H1 (cell line): ENCODE measurements at regions not wholly inside any gene's neighbourhood (a gene's known extent, or its start where the extent isn't known, plus 50 kb on each side); places are given as distances from the start of the nearest gene placed in this dataset.

Experiments
- CTCF ChIA-PET: fragments of 300-600 bp; sonication (Branson Sonifier 250); formaldehyde crosslinking; loops from one replicate; lab custom pipeline; 2021; ENCODE audit not compliant: partially characterized antibody; lab: Charles Lee
- POLR2A ChIA-PET: fragments of 300-600 bp; sonication (Branson Sonifier 250); formaldehyde crosslinking; loops from one replicate; lab custom pipeline; 2021; ENCODE audit warnings: inconsistent platforms; ENCODE audit not compliant: partially characterized antibody; lab: Charles Lee
- DNase-seq, 2 experiments: peaks; one replicate each; pipeline versions ENCODE4 v3.0.0 to v3.0.0-alpha.2; 2010 to 2022; ENCODE audit warnings: low spot score in 2 of 2, low read depth in 1 of 2, mixed read lengths in 1 of 2
- FAIRE-seq: peaks from 2 replicates; lab custom pipeline; 2011; peaks lifted over from hg19 to GRCh38; lab: Jason Lieb, UNC
- H2AFZ ChIP-seq: 2 replicates; pipeline ENCODE4 v1.8.1; 2012; ENCODE audit warnings: low read length, inconsistent platforms
- H2AK5ac ChIP-seq: 2 replicates; pipeline ENCODE4 v1.6.1; 2013; ENCODE audit warnings: low read depth, low read length
- H2BK120ac ChIP-seq: replicated peaks from 2 replicates; pipeline ENCODE3; 2013; ENCODE audit warnings: low read depth, low read length, inconsistent platforms
- H2BK12ac ChIP-seq: 2 replicates; pipeline ENCODE4 v1.6.1; 2013; ENCODE audit warnings: low read depth, low read length
- H2BK15ac ChIP-seq: 2 replicates; pipeline ENCODE4 v1.6.1; 2013; ENCODE audit warnings: low read length
- H2BK20ac ChIP-seq: 2 replicates; pipeline ENCODE4 v1.6.1; 2013; ENCODE audit warnings: low read length
- H2BK5ac ChIP-seq: 2 replicates; pipeline ENCODE4 v1.6.1; 2013; ENCODE audit warnings: low read depth, low read length
- H3K14ac ChIP-seq: 2 replicates; pipeline ENCODE4 v1.6.1; 2013; ENCODE audit warnings: inconsistent platforms; ENCODE audit not compliant: insufficient read length
- H3K18ac ChIP-seq: 2 replicates; pipeline ENCODE4 v1.6.1; 2013; ENCODE audit warnings: low read length; ENCODE audit errors: extremely low read depth
- H3K23ac ChIP-seq: 2 replicates; pipeline ENCODE4 v1.6.1; 2013; ENCODE audit warnings: inconsistent platforms; ENCODE audit not compliant: insufficient read length
- H3K23me2 ChIP-seq: 2 replicates; pipeline ENCODE4 v1.6.1; 2013; ENCODE audit warnings: low read depth, low read length
- H3K27ac ChIP-seq: 2 replicates; pipeline ENCODE4 v1.6.1; 2011; ENCODE audit warnings: low read depth, low read length, inconsistent platforms
- H3K27me3 ChIP-seq, 4 experiments: replicated peaks in 1 of 4; 1 replicate in 1 of 4; 2 replicates in 3 of 4; pipeline versions ENCODE4 v1.6.1 to v1.8.1; 2011 to 2013; ENCODE audit warnings: low read length in 3 of 4, mild to moderate bottlenecking in 3 of 4, inconsistent platforms in 2 of 4, mixed read lengths in 2 of 4, moderate library complexity in 1 of 4; ENCODE audit not compliant: control insufficient read depth in 3 of 4, insufficient read depth in 3 of 4; ENCODE audit errors: extremely low read depth in 1 of 4
- H3K36me3 ChIP-seq, 4 experiments: 2 replicates each; pipeline versions ENCODE4 v1.6.1 to v1.8.1; 2011 to 2013; ENCODE audit warnings: mild to moderate bottlenecking in 4 of 4, low read length in 3 of 4, moderate library complexity in 2 of 4, control low read depth in 1 of 4, inconsistent platforms in 1 of 4; ENCODE audit not compliant: insufficient read depth in 4 of 4, control insufficient read depth in 2 of 4
- H3K4ac ChIP-seq: replicated peaks from 2 replicates; pipeline ENCODE3; 2013; ENCODE audit warnings: low read length, low read depth, mixed read lengths, inconsistent platforms; ENCODE audit not compliant: insufficient read length
- H3K4me1 ChIP-seq, 4 experiments: replicated peaks in 1 of 4; 1 replicate in 1 of 4; 2 replicates in 3 of 4; pipeline versions ENCODE4 v1.6.1 to v1.8.1; 2011 to 2013; ENCODE audit warnings: low read length in 3 of 4, inconsistent platforms in 2 of 4, mixed read lengths in 1 of 4; ENCODE audit not compliant: insufficient read depth in 4 of 4, control insufficient read depth in 3 of 4
- H3K4me2 ChIP-seq, 2 experiments: 2 replicates each; pipeline versions ENCODE4 v1.6.1 to v1.8.1; 2011 to 2013; ENCODE audit warnings: low read depth in 2 of 2, low read length in 2 of 2, control low read depth in 1 of 2, inconsistent platforms in 1 of 2, mild to moderate bottlenecking in 1 of 2; ENCODE audit not compliant: insufficient read depth in 1 of 2
- H3K4me3 ChIP-seq, 4 experiments: fragments of 200-600, 300-600 bp in 1 of 4; sonication (generic), shearing (Covaris generic), sonication (Bioruptor Twin) in 1 of 4; 2 replicates each; pipeline versions ENCODE4 v1.5.1 to v1.8.1; 2011 to 2016; ENCODE audit warnings: low read length in 4 of 4, low read depth in 3 of 4, control low read depth in 2 of 4, inconsistent platforms in 2 of 4, mild to moderate bottlenecking in 2 of 4, mixed read lengths in 1 of 4, moderate library complexity in 1 of 4; ENCODE audit not compliant: insufficient read depth in 2 of 4; ENCODE audit errors: extremely low read depth in 1 of 4
- H3K56ac ChIP-seq: replicated peaks from 2 replicates; pipeline ENCODE3; 2013; ENCODE audit warnings: low read depth, mild to moderate bottlenecking, mixed read lengths, low read length, inconsistent platforms; ENCODE audit not compliant: insufficient read length
- H3K79me1 ChIP-seq: 2 replicates; pipeline ENCODE4 v1.6.1; 2013; ENCODE audit warnings: low read depth, low read length, control low read depth
- H3K79me2 ChIP-seq, 2 experiments: 2 replicates each; pipeline versions ENCODE4 v1.6.1 to v1.8.1; 2012 to 2013; ENCODE audit warnings: low read length in 2 of 2, mild to moderate bottlenecking in 2 of 2, inconsistent platforms in 1 of 2; ENCODE audit not compliant: insufficient read depth in 2 of 2, control insufficient read depth in 1 of 2
- H3K9ac ChIP-seq, 4 experiments: replicated peaks in 1 of 4; 1 replicate in 1 of 4; 2 replicates in 3 of 4; pipeline versions ENCODE4 v1.6.1 to v1.8.1; 2011 to 2013; ENCODE audit warnings: low read depth in 3 of 4, low read length in 3 of 4, control low read depth in 2 of 4, mild to moderate bottlenecking in 2 of 4, moderate library complexity in 2 of 4, inconsistent platforms in 1 of 4; ENCODE audit errors: extremely low read depth in 1 of 4
- H3K9me3 ChIP-seq, 2 experiments: 2 replicates each; pipeline versions ENCODE4 v1.6.1 to v1.8.1; 2012 to 2013; ENCODE audit warnings: mild to moderate bottlenecking in 2 of 2, moderate library complexity in 2 of 2, control low read depth in 1 of 2, inconsistent platforms in 1 of 2, low read depth in 1 of 2, low read length in 1 of 2, mixed read lengths in 1 of 2; ENCODE audit not compliant: insufficient read depth in 2 of 2
- H4K20me1 ChIP-seq, 2 experiments: replicated peaks in 1 of 2; 2 replicates each; pipeline versions ENCODE3 to v1.8.1; 2011 to 2013; ENCODE audit warnings: inconsistent platforms in 2 of 2, low read length in 2 of 2, mild to moderate bottlenecking in 1 of 2; ENCODE audit not compliant: insufficient read depth in 2 of 2, control insufficient read depth in 1 of 2
- H4K5ac ChIP-seq: 2 replicates; pipeline ENCODE4 v1.6.1; 2013; ENCODE audit warnings: low read length, low read depth, mixed read lengths, inconsistent platforms; ENCODE audit not compliant: insufficient read length
- H4K8ac ChIP-seq: 2 replicates; pipeline ENCODE4 v1.8.0; 2013; ENCODE audit warnings: mild to moderate bottlenecking, moderate library complexity, low read length, inconsistent platforms; ENCODE audit not compliant: insufficient read depth; ENCODE audit errors: extremely low read depth
- H4K91ac ChIP-seq: replicated peaks from 2 replicates; pipeline ENCODE3; 2013; ENCODE audit warnings: low read length, mixed read lengths, inconsistent platforms; ENCODE audit not compliant: insufficient read length
- BACH1 ChIP-seq: IDR thresholded peaks from 2 replicates; pipeline ENCODE4 v1.6.1; 2012; ENCODE audit warnings: low read length, improper control_type of control experiment
- CBX5 ChIP-seq: fragments of 300-800, 300-1000 bp; sonication (generic); IDR thresholded peaks from 2 replicates; pipeline ENCODE4 v1.7.1; 2016; ENCODE audit warnings: antibody characterized with exemption, low read length, low read depth
- HDAC2 ChIP-seq, 2 experiments: fragments of 300-600 bp in 1 of 2; sonication (generic) in 1 of 2; IDR thresholded peaks; 2 replicates each; pipeline ENCODE4 v1.6.1; 2011 to 2012; ENCODE audit warnings: low read depth in 2 of 2, low read length in 2 of 2, mild to moderate bottlenecking in 2 of 2, moderate library complexity in 2 of 2, borderline replicate concordance in 1 of 2, inconsistent platforms in 1 of 2
- NANOG ChIP-seq: IDR thresholded peaks from 2 replicates; pipeline ENCODE4 v1.6.1; 2011; ENCODE audit warnings: low read length, low read depth, mild to moderate bottlenecking, inconsistent platforms; ENCODE audit not compliant: insufficient read depth, poor library complexity, severe bottlenecking
- RFX5 ChIP-seq: IDR thresholded peaks from 2 replicates; pipeline ENCODE4 v1.6.1; 2011; ENCODE audit warnings: low read depth, low read length, improper control_type of control experiment, borderline replicate concordance
- SIN3A ChIP-seq, 2 experiments: IDR thresholded peaks in 1 of 2; conservative IDR thresholded peaks in 1 of 2; 2 replicates each; pipeline ENCODE4 v1.6.1; 2011 to 2012; ENCODE audit warnings: low read length in 2 of 2, improper control_type of control experiment in 1 of 2, low read depth in 1 of 2, mild to moderate bottlenecking in 1 of 2
- SRF ChIP-seq: IDR thresholded peaks from 2 replicates; pipeline ENCODE4 v1.6.1; 2011; ENCODE audit warnings: mild to moderate bottlenecking, low read depth, low read length, moderate library complexity
- WGBS, 2 experiments: shearing (Covaris generic) in 1 of 2; methylation state at CpG; one replicate each; pipeline versions ENCODE4 v1.1.6 to v1.1.7; 2013 to 2015; ENCODE audit warnings: low lambda C conversion rate in 2 of 2, mixed read lengths in 2 of 2, inconsistent platforms in 1 of 2, low coverage in 1 of 2, missing lambda C conversion rate in 1 of 2; ENCODE audit not compliant: insufficient replicate concordance in 2 of 2, insufficient coverage in 1 of 2, insufficient read length in 1 of 2; ENCODE audit errors: extremely low coverage in 1 of 2, missing lambda C conversion rate in 1 of 2; 5-methylcytosine and 5-hydroxymethylcytosine counted together

DNA sequence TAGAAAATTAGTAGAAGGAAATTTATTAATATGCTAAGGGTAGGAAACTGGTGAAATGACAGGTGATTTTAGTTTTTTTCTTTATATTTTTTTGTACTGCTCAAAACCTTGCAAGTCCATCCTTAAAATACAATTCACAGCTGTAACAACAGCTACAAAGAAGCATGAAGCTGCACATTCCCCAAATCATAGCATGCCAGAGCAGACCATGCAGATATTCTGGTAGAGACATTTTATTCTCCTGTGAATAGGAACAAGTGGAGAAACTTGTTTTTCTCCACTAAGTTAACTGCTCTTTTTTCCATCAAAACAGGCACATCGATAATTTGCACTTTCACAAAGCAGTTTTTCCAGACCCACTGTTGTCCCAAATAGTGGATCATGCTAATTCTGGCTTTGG lies 1125.7 kb downstream of the BRINP3 start:
- no peak overlapping the region for H2BK20ac ChIP-seq
- no peak for DNase-seq
- H2BK15ac ChIP-seq, result no peak overlapping the region
- no peak overlapping the region for H2AFZ ChIP-seq
- POLR2A ChIA-PET, result no interaction called here
- no peaks in the 10 kb centered on the region for H3K23me2 ChIP-seq
- H3K4me1 ChIP-seq, result no peaks in the 10 kb centered on the region
- H3K4me2 ChIP-seq, result no peak overlapping the region
- no peak overlapping the region for H3K18ac ChIP-seq
- no peaks in the 10 kb centered on the region for H4K20me1 ChIP-seq
- no peak overlapping the region for H4K8ac ChIP-seq
- H3K9me3 ChIP-seq, result no peaks in the 10 kb centered on the region
- H4K5ac ChIP-seq, result no peak overlapping the region
- TF ChIP-seq BACH1 (no peak), SRF (no peak), NANOG (no peak), SIN3A (conservative IDR thresholded peaks at IDR 0.05 in 1 of 2, IDR thresholded peaks at IDR 0.05 in 1 of 2; ENCODE audit: low read depth in 1 of 2, low read length in 2 of 2) (no peak), CBX5 (no peak), RFX5 (no peak), HDAC2 (IDR thresholded peaks at IDR 0.05; ENCODE audit: borderline replicate concordance in 1 of 2, low read depth in 2 of 2, low read length in 2 of 2) (no peak)
- 41% methylated on average over 1 of the region's 1 CpG; no CpG with 5 or more reads in 1 of the 2 experiments for WGBS, 2 experiments
- H3K36me3 ChIP-seq, result no peaks in the 10 kb centered on the region
- H3K27me3 ChIP-seq, result no peaks in the 10 kb centered on the region
- CTCF ChIA-PET, result no interaction called here
- no peak overlapping the region for H3K4me3 ChIP-seq
- no peaks in the 10 kb centered on the region for H3K79me1 ChIP-seq
- no peak overlapping the region for H3K9ac ChIP-seq
- H3K14ac ChIP-seq, result no peak overlapping the region
- H4K91ac ChIP-seq, result no peak overlapping the region
- H3K4ac ChIP-seq, result no peak overlapping the region
- no peak overlapping the region for H3K56ac ChIP-seq
- H2BK120ac ChIP-seq, result no peak overlapping the region
- H3K23ac ChIP-seq, result no peak overlapping the region
- no peak overlapping the region for H2AK5ac ChIP-seq
- H2BK5ac ChIP-seq, result no peak overlapping the region
- H2BK12ac ChIP-seq, result no peak overlapping the region
- FAIRE-seq, result no peak
- H3K79me2 ChIP-seq, result no peaks in the 10 kb centered on the region
- no peak overlapping the region for H3K27ac ChIP-seq
